ENCODE measurements at regions not wholly inside any gene's neighbourhood (a gene's known extent, or its start where the extent isn't known, plus 50 kb on each side); places are given as distances from the start of the nearest gene placed in this dataset.

GRCh38 chr12:76156726-76157125 is 72.2 kb upstream of the NAP1L1 start:
- TF ChIP-seq CTCF (IDR thresholded peaks at IDR 0.05; ENCODE audit: insufficient read depth, low read depth, low read length): no peak
- Histone ChIP-seq H3K27me3 (ENCODE audit: control insufficient read depth, insufficient read depth, low read length) (no peaks in the 10 kb centered on the region), H3K36me3 (ENCODE audit: control insufficient read depth, insufficient read depth, low read length) (no peaks in the 10 kb centered on the region), H3K4me3 (ENCODE audit: low read depth, low read length) (no peak overlapping the region)
- ChIA-PET CTCF (interaction anchor here (1.4 kb wide), 1 partner anchor 191 kb away, joined by 6 read pairs; the partner anchor contains the start of gene BBS10), POLR2A (no interaction called here)
- DNase-seq (ENCODE audit: low read depth): no peak

DNA sequence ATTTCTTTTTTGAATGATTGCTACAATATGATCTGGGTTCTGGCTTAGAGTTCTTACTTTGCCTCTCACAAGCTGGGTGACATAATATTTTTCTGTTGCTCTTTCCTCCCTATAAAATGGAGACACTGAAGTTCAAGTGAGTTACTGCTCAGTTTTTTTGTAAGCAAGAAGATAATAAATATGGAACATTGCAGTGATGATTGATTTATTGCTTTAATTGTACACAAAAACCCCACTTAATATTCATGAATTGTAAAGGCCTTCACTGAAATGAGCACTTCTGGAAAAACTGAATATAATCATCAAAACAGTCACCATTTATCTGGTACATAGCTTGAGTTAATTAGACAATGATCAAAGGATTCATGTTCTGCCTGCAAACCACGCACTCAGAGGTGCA is 71.8 kb upstream of the NAP1L1 start:
- POLR2A ChIA-PET: no interaction called here
- CTCF ChIA-PET: interaction anchor here (1.4 kb wide), 1 partner anchor 191 kb away, joined by 6 read pairs; the partner anchor contains the start of gene BBS10
- no peaks in the 10 kb centered on the region for H3K36me3 ChIP-seq (ENCODE audit: control insufficient read depth, insufficient read depth, low read length)
- TF ChIP-seq CTCF (IDR thresholded peaks at IDR 0.05; ENCODE audit: insufficient read depth, low read depth, low read length): no peak
- DNase-seq (ENCODE audit: low read depth): no peak
- no peak overlapping the region for H3K4me3 ChIP-seq (ENCODE audit: low read depth, low read length)
- no peaks in the 10 kb centered on the region for H3K27me3 ChIP-seq (ENCODE audit: control insufficient read depth, insufficient read depth, low read length)

DNA sequence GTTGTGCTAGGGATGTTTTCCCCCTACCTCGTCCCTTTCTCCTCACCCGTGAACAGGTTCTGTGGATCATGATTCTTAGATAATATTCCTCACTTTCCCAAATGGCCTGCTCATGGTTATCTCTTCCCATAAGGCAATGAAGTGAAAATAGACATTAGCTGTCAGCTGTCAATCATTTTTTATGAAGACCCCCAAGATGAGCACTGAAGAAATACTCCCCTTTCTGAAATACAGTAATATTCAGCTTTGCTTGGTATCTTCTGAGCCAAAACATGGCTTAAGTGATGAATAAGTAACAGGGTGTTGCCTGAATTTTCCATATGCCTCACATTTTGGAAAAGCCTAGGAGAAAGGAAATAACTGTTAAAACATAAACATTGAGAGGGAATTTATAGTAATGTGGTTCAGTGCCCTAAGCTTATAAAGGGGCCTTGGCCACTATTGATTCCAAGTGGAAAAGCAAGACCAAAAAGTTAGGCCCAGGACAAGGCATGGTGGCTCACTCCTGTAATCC is 70.7 kb upstream of the NAP1L1 start:
- no peak overlapping the region for H3K4me3 ChIP-seq (ENCODE audit: low read depth, low read length)
- DNase-seq (ENCODE audit: low read depth): no peak
- TF ChIP-seq CTCF (IDR thresholded peaks at IDR 0.05; ENCODE audit: insufficient read depth, low read depth, low read length): no peak
- CTCF ChIA-PET: interaction anchor here (0.6 to 1.4 kb wide), 3 partner anchors 116 to 761 kb away, joined by 3 to 6 read pairs (median 3); partner anchors contain the start of gene BBS10
- H3K36me3 ChIP-seq (ENCODE audit: control insufficient read depth, insufficient read depth, low read length): no peaks in the 10 kb centered on the region
- POLR2A ChIA-PET: no interaction called here
- H3K27me3 ChIP-seq (ENCODE audit: control insufficient read depth, insufficient read depth, low read length): no peaks in the 10 kb centered on the region

GRCh38 chr12:76153616-76154015 is 69.1 kb upstream of the NAP1L1 start:
- ChIA-PET POLR2A (no interaction called here), CTCF (no interaction called here)
- DNase-seq (ENCODE audit: low read depth): no peak
- Histone ChIP-seq H3K4me3 (ENCODE audit: low read depth, low read length) (no peak overlapping the region), H3K27me3 (ENCODE audit: control insufficient read depth, insufficient read depth, low read length) (no peaks in the 10 kb centered on the region; the same call in 1 of the 2 replicates), H3K36me3 (ENCODE audit: control insufficient read depth, insufficient read depth, low read length) (no peaks in the 10 kb centered on the region)
- TF ChIP-seq CTCF (IDR thresholded peaks at IDR 0.05; ENCODE audit: insufficient read depth, low read depth, low read length): no peak

- no peak for TF ChIP-seq CTCF (IDR thresholded peaks at IDR 0.05; ENCODE audit: insufficient read depth, low read depth, low read length)
- CTCF ChIA-PET: no interaction called here
- Histone ChIP-seq H3K4me3 (ENCODE audit: low read depth, low read length) (no peak overlapping the region), H3K27me3 (ENCODE audit: control insufficient read depth, insufficient read depth, low read length) (no peaks in the 10 kb centered on the region; the same call in 1 of the 2 replicates), H3K36me3 (ENCODE audit: control insufficient read depth, insufficient read depth, low read length) (no peaks in the 10 kb centered on the region)
- POLR2A ChIA-PET: no interaction called here
- no peak for DNase-seq (ENCODE audit: low read depth)
Measured at GRCh38 chr12:76152181-76152807, 67.8 kb upstream of the NAP1L1 start.

All from BJ (cell line).